ENCODE measurements at regions not wholly inside any gene's neighbourhood (a gene's known extent, or its start where the extent isn't known, plus 50 kb on each side); places are given as distances from the start of the nearest gene placed in this dataset.

GRCh38 chr18:66046032-66046602 is 295.3 kb downstream of the CDH7 start:
- TF ChIP-seq CTCF (IDR thresholded peaks at IDR 0.05) (no peak), POLR2AphosphoS5 (IDR thresholded peaks at IDR 0.05) (no peak), POLR2A (IDR thresholded peaks at IDR 0.05) (no peak)

Measured in breast epithelium (tissue), 3 donors.